ENCODE measurements at regions not wholly inside any gene's neighbourhood (a gene's known extent, or its start where the extent isn't known, plus 50 kb on each side); places are given as distances from the start of the nearest gene placed in this dataset.

GRCh38 chr5:6850106-6850432 is 136.8 kb downstream of the TENT4A start:
- ChIA-PET POLR2A (no interaction called here), CTCF (no interaction called here)
- H3K4me3 ChIP-seq (ENCODE audit: low read length): no peak overlapping the region
- DNase-seq: no peak
- H3K9me3 ChIP-seq (ENCODE audit: low read length): no peaks in the 10 kb centered on the region
- no peaks in the 10 kb centered on the region for H3K36me3 Mint-ChIP-seq
- H3K27me3 ChIP-seq (ENCODE audit: insufficient read depth, low read length, poor library complexity, severe bottlenecking): no peaks in the 10 kb centered on the region
- H3K36me3 ChIP-seq (ENCODE audit: insufficient read depth, low read length): no peaks in the 10 kb centered on the region
- H3K4me1 ChIP-seq (ENCODE audit: insufficient read depth, low read length): no peaks in the 10 kb centered on the region
- no peak overlapping the region for H3K27ac ChIP-seq (ENCODE audit: low read depth, low read length)
- H3K27ac Mint-ChIP-seq: no peak overlapping the region
- H3K9me3 Mint-ChIP-seq: peaks cover 0 to 10% (median 6%) of the 10 kb centered on the region in 5 donors
- no peak overlapping the region for H3K4me3 Mint-ChIP-seq
- H3K4me1 Mint-ChIP-seq: peaks cover 2 to 20% (median 8%) of the 10 kb centered on the region in 3 donors
- H3K27me3 Mint-ChIP-seq: peaks cover 4 to 7% of the 10 kb centered on the region in 2 donors

DNA sequence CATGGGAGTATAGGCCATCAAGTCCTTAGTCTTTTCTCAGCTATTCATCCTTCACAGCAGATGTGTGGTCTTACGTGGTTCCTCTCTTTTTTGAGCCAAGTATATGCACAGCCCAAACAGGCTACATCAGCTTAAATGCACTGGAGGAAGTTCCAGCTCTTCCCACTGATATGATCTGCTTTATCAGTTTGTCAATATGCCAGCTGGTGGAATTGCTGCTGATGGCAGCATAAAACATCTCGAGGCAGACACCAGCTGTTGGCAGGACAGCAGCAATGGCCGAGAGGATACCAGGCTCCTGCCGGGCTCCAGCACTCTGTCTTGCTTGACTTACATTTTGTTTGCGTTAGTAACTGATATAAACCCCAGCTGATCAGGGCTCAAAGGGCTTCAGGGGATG is 143.4 kb downstream of the TENT4A start:
- DNase-seq: no peak
- Mint-ChIP-seq H3K9me3 (peaks cover 0 to 8% (median 6%) of the 10 kb centered on the region in 5 donors), H3K36me3 (no peaks in the 10 kb centered on the region), H3K4me1 (no peaks in the 10 kb centered on the region), H3K27ac (no peak overlapping the region), H3K27me3 (peaks cover 3 to 4% of the 10 kb centered on the region in 2 donors), H3K4me3 (no peak overlapping the region)
- Histone ChIP-seq H3K27me3 (ENCODE audit: insufficient read depth, low read length, poor library complexity, severe bottlenecking) (no peaks in the 10 kb centered on the region), H3K4me1 (ENCODE audit: insufficient read depth, low read length) (no peaks in the 10 kb centered on the region), H3K27ac (ENCODE audit: low read depth, low read length) (no peak overlapping the region), H3K4me3 (ENCODE audit: low read length) (no peak overlapping the region), H3K9me3 (ENCODE audit: low read length) (no peaks in the 10 kb centered on the region), H3K36me3 (ENCODE audit: insufficient read depth, low read length) (no peaks in the 10 kb centered on the region)
- ChIA-PET CTCF (no interaction called here), POLR2A (no interaction called here)

GRCh38 chr5:6858419-6858818 is 145.2 kb downstream of the TENT4A start:
- Histone ChIP-seq H3K27ac (ENCODE audit: low read depth, low read length) (no peak overlapping the region), H3K27me3 (ENCODE audit: insufficient read depth, low read length, poor library complexity, severe bottlenecking) (no peaks in the 10 kb centered on the region), H3K9me3 (ENCODE audit: low read length) (no peaks in the 10 kb centered on the region), H3K4me3 (ENCODE audit: low read length) (no peak overlapping the region), H3K4me1 (ENCODE audit: insufficient read depth, low read length) (no peaks in the 10 kb centered on the region), H3K36me3 (ENCODE audit: insufficient read depth, low read length) (no peaks in the 10 kb centered on the region)
- Mint-ChIP-seq H3K9me3 (peaks cover 0 to 6% (median 3%) of the 10 kb centered on the region in 5 donors), H3K27me3 (peaks cover 4 to 7% of the 10 kb centered on the region in 2 donors), H3K4me1 (no peaks in the 10 kb centered on the region), H3K4me3 (no peak overlapping the region), H3K36me3 (no peaks in the 10 kb centered on the region), H3K27ac (no peak overlapping the region)
- ChIA-PET POLR2A (no interaction called here), CTCF (no interaction called here)
- DNase-seq: no peak

DNA sequence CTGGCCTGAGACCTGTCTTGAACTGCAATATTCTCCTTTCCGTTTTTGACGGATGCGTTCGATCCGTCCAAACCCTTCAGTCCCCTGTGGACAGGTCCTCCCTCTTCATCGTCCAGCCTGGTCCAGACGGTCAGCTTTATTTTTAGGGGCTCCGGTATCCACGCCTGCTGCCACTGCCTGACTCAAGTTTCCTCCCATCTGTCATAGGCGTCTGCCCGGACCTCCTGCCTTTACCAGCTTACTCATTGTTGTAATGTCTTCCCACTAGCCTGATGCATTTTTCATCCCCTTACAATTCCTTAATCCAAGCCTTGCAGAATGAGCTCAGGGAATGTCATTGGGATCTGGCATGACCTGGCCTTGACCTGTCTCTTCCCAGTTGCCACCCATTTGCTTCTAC is 145.8 kb downstream of the TENT4A start:
- Histone ChIP-seq H3K27ac (ENCODE audit: low read depth, low read length) (no peak overlapping the region), H3K4me3 (ENCODE audit: low read length) (no peak overlapping the region), H3K36me3 (ENCODE audit: insufficient read depth, low read length) (no peaks in the 10 kb centered on the region), H3K27me3 (ENCODE audit: insufficient read depth, low read length, poor library complexity, severe bottlenecking) (no peaks in the 10 kb centered on the region), H3K9me3 (ENCODE audit: low read length) (no peaks in the 10 kb centered on the region), H3K4me1 (ENCODE audit: insufficient read depth, low read length) (no peaks in the 10 kb centered on the region)
- ChIA-PET POLR2A (no interaction called here), CTCF (no interaction called here)
- Mint-ChIP-seq H3K4me3 (no peak overlapping the region), H3K27ac (no peak overlapping the region), H3K36me3 (no peaks in the 10 kb centered on the region), H3K9me3 (peaks cover 0 to 3% (median 2%) of the 10 kb centered on the region in 5 donors), H3K4me1 (no peaks in the 10 kb centered on the region), H3K27me3 (peaks cover under 1 to 7% of the 10 kb centered on the region in 2 donors)
- no peak for DNase-seq

GRCh38 chr5:6859951-6860638 is 146.9 kb downstream of the TENT4A start:
- CTCF ChIA-PET: no interaction called here
- H3K4me3 ChIP-seq (ENCODE audit: low read length): no peak overlapping the region
- H3K36me3 ChIP-seq (ENCODE audit: insufficient read depth, low read length): no peaks in the 10 kb centered on the region
- no peaks in the 10 kb centered on the region for H3K36me3 Mint-ChIP-seq
- H3K4me1 Mint-ChIP-seq: no peaks in the 10 kb centered on the region
- DNase-seq: no peak
- POLR2A ChIA-PET: no interaction called here
- H3K9me3 Mint-ChIP-seq: peaks cover 0 to 3% (median 2%) of the 10 kb centered on the region in 5 donors
- H3K27ac Mint-ChIP-seq: no peak overlapping the region
- H3K4me1 ChIP-seq (ENCODE audit: insufficient read depth, low read length): no peaks in the 10 kb centered on the region
- H3K4me3 Mint-ChIP-seq: no peak overlapping the region
- peaks cover 0 to 4% of the 10 kb centered on the region in 2 donors for H3K27me3 Mint-ChIP-seq
- no peaks in the 10 kb centered on the region for H3K27me3 ChIP-seq (ENCODE audit: insufficient read depth, low read length, poor library complexity, severe bottlenecking)
- no peak overlapping the region for H3K27ac ChIP-seq (ENCODE audit: low read depth, low read length)
- H3K9me3 ChIP-seq (ENCODE audit: low read length): no peaks in the 10 kb centered on the region

- H3K4me3 Mint-ChIP-seq: no peak overlapping the region
- no peaks in the 10 kb centered on the region for H3K4me1 ChIP-seq (ENCODE audit: insufficient read depth, low read length)
- no peaks in the 10 kb centered on the region for H3K36me3 Mint-ChIP-seq
- no peaks in the 10 kb centered on the region for H3K27me3 ChIP-seq (ENCODE audit: insufficient read depth, low read length, poor library complexity, severe bottlenecking)
- H3K9me3 Mint-ChIP-seq: peaks cover 0 to 3% (median 2%) of the 10 kb centered on the region in 5 donors
- no peaks in the 10 kb centered on the region for H3K9me3 ChIP-seq (ENCODE audit: low read length)
- H3K27ac ChIP-seq (ENCODE audit: low read depth, low read length): no peak overlapping the region
- no peak overlapping the region for H3K4me3 ChIP-seq (ENCODE audit: low read length)
- no peaks in the 10 kb centered on the region for H3K36me3 ChIP-seq (ENCODE audit: insufficient read depth, low read length)
- H3K27ac Mint-ChIP-seq: no peak overlapping the region
- H3K4me1 Mint-ChIP-seq: no peaks in the 10 kb centered on the region
- ChIA-PET CTCF (no interaction called here), POLR2A (no interaction called here)
- peaks cover 0 to 4% of the 10 kb centered on the region in 2 donors for H3K27me3 Mint-ChIP-seq
- no peak for DNase-seq
Measured at GRCh38 chr5:6861036-6861435, 147.8 kb downstream of the TENT4A start.

DNA sequence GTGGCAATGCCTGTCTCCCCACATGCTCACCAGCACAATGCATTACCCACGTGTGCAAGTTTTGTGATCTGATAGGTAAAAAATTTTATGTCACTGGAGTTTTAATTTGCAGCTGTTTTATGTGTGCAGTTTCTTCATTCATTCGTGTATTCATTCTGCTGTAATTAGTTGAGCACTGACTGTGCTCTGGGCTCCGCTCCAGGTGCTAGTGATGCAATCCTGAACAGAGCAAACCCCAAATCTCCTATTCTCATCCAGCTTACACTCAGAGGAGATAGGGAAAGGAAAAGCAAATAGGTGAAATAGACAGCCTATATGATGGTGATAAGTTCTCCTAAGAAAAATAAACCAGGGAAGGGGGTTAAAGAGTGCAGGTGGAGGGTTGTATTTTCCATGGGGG is 148.4 kb downstream of the TENT4A start:
- H3K27ac Mint-ChIP-seq: no peak overlapping the region
- no peak overlapping the region for H3K4me3 ChIP-seq (ENCODE audit: low read length)
- H3K9me3 Mint-ChIP-seq: peaks cover 0 to 3% (median 2%) of the 10 kb centered on the region in 5 donors
- no peaks in the 10 kb centered on the region for H3K36me3 Mint-ChIP-seq
- H3K4me1 Mint-ChIP-seq: no peaks in the 10 kb centered on the region
- POLR2A ChIA-PET: no interaction called here
- H3K27me3 Mint-ChIP-seq: peaks cover 0 to 5% of the 10 kb centered on the region in 2 donors
- CTCF ChIA-PET: no interaction called here
- DNase-seq: no peak
- no peak overlapping the region for H3K4me3 Mint-ChIP-seq
- no peaks in the 10 kb centered on the region for H3K4me1 ChIP-seq (ENCODE audit: insufficient read depth, low read length)
- H3K9me3 ChIP-seq (ENCODE audit: low read length): no peaks in the 10 kb centered on the region
- no peaks in the 10 kb centered on the region for H3K36me3 ChIP-seq (ENCODE audit: insufficient read depth, low read length)
- H3K27me3 ChIP-seq (ENCODE audit: insufficient read depth, low read length, poor library complexity, severe bottlenecking): no peaks in the 10 kb centered on the region
- no peak overlapping the region for H3K27ac ChIP-seq (ENCODE audit: low read depth, low read length)

DNA sequence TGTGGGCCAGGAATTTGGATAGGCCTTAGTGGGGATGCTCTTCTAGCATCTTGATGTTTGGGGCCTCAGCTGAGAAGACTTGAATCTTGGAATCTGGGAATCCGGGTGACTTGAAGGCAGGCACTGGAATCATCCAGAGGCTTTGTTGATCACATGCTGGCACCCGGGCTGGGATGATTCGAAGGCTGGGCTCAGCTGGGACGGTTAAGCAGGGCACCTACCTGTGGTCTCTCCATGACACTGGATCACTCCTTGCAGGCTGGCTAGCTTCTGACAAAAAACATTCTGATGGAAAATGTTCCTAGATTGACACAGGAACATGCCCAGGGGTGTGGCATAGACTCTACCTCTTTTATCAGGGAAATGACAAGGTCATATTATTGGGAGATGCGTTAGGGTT is 149.1 kb downstream of the TENT4A start:
- no peaks in the 10 kb centered on the region for H3K27me3 ChIP-seq (ENCODE audit: insufficient read depth, low read length, poor library complexity, severe bottlenecking)
- H3K27ac ChIP-seq (ENCODE audit: low read depth, low read length): no peak overlapping the region
- Mint-ChIP-seq H3K9me3 (peaks cover 0 to 3% (median 2%) of the 10 kb centered on the region in 5 donors), H3K27me3 (peaks cover 0 to 5% of the 10 kb centered on the region in 2 donors), H3K4me3 (no peak overlapping the region), H3K27ac (no peak overlapping the region), H3K36me3 (no peaks in the 10 kb centered on the region), H3K4me1 (no peaks in the 10 kb centered on the region)
- no peaks in the 10 kb centered on the region for H3K36me3 ChIP-seq (ENCODE audit: insufficient read depth, low read length)
- ChIA-PET CTCF (no interaction called here), POLR2A (no interaction called here)
- no peak for DNase-seq
- no peaks in the 10 kb centered on the region for H3K4me1 ChIP-seq (ENCODE audit: insufficient read depth, low read length)
- H3K9me3 ChIP-seq (ENCODE audit: low read length): no peaks in the 10 kb centered on the region
- H3K4me3 ChIP-seq (ENCODE audit: low read length): no peak overlapping the region

GRCh38 chr5:6867712-6868111 is 154.5 kb downstream of the TENT4A start:
- H3K27me3 ChIP-seq (ENCODE audit: insufficient read depth, low read length, poor library complexity, severe bottlenecking): no peaks in the 10 kb centered on the region
- CTCF ChIA-PET: no interaction called here
- H3K27ac ChIP-seq (ENCODE audit: low read depth, low read length): no peak overlapping the region
- H3K36me3 Mint-ChIP-seq: no peaks in the 10 kb centered on the region
- H3K4me3 ChIP-seq (ENCODE audit: low read length): no peak overlapping the region
- no peaks in the 10 kb centered on the region for H3K4me1 ChIP-seq (ENCODE audit: insufficient read depth, low read length)
- no peak for DNase-seq
- no peaks in the 10 kb centered on the region for H3K4me1 Mint-ChIP-seq
- H3K27ac Mint-ChIP-seq: no peak overlapping the region
- H3K36me3 ChIP-seq (ENCODE audit: insufficient read depth, low read length): no peaks in the 10 kb centered on the region
- POLR2A ChIA-PET: no interaction called here
- no peak overlapping the region for H3K4me3 Mint-ChIP-seq
- peaks cover 0 to 5% of the 10 kb centered on the region in 2 donors for H3K27me3 Mint-ChIP-seq
- peaks cover 0 to 3% (median 0%) of the 10 kb centered on the region in 5 donors for H3K9me3 Mint-ChIP-seq
- H3K9me3 ChIP-seq (ENCODE audit: low read length): no peaks in the 10 kb centered on the region
